GM12872 (cell line): ENCODE measurements at regions not wholly inside any gene's neighbourhood (a gene's known extent, or its start where the extent isn't known, plus 50 kb on each side); places are given as distances from the start of the nearest gene placed in this dataset.

ENCODE experiments used
- TF ChIP-seq, protein P1 (sequence below): IDR thresholded peaks from 3 replicates; pipeline ENCODE4 v1.5.1; 2011; ENCODE audit warnings: low read depth, mild to moderate bottlenecking, low read length, moderate library complexity; ENCODE audit not compliant: insufficient read depth

- TF ChIP-seq, protein P1, sequence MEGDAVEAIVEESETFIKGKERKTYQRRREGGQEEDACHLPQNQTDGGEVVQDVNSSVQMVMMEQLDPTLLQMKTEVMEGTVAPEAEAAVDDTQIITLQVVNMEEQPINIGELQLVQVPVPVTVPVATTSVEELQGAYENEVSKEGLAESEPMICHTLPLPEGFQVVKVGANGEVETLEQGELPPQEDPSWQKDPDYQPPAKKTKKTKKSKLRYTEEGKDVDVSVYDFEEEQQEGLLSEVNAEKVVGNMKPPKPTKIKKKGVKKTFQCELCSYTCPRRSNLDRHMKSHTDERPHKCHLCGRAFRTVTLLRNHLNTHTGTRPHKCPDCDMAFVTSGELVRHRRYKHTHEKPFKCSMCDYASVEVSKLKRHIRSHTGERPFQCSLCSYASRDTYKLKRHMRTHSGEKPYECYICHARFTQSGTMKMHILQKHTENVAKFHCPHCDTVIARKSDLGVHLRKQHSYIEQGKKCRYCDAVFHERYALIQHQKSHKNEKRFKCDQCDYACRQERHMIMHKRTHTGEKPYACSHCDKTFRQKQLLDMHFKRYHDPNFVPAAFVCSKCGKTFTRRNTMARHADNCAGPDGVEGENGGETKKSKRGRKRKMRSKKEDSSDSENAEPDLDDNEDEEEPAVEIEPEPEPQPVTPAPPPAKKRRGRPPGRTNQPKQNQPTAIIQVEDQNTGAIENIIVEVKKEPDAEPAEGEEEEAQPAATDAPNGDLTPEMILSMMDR, result no peak; the same call in 2 of the 3 replicates
Observed at GRCh38 chr2:207320381-207321159, 154.8 kb upstream of the KLF7 start.

- TF ChIP-seq, protein P1, result no peak
Observed at GRCh38 chr2:207321514-207321913, 155.8 kb upstream of the KLF7 start.

- TF ChIP-seq, protein P1, result no peak
Observed at GRCh38 chr2:207324001-207324400, 158.3 kb upstream of the KLF7 start.

DNA sequence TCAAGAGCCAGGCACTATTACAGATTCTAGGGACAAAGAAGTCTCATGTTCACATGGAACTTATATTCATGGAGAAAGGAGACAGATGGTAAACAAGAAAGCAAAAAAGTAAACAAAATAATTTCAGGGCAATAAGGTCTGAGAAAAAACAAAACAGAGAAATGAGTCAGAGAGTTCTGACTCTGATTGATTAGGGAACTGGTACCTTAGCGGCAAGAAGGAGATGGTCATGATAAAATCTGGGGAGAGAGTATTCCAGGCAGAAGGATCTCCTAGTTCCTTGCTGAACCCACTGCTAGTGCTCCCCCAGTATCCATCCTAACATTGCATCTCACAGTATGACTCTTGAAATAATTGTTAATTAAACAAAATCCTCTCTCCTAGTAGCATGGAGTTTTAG, 161.8 kb upstream of the KLF7 start:
- TF ChIP-seq, protein P1, result no peak

GRCh38 chr2:207328944-207329386, 163.2 kb upstream of the KLF7 start:
- TF ChIP-seq, protein P1, result no peak

- TF ChIP-seq, protein P1, result no peak
Observed at GRCh38 chr2:207330912-207331311, 165.2 kb upstream of the KLF7 start.

- TF ChIP-seq, protein P1, result no peak
Observed at GRCh38 chr2:207331674-207332073, 165.9 kb upstream of the KLF7 start.
